ENCODE measurements at regions not wholly inside any gene's neighbourhood (a gene's known extent, or its start where the extent isn't known, plus 50 kb on each side); places are given as distances from the start of the nearest gene placed in this dataset.

DNA sequence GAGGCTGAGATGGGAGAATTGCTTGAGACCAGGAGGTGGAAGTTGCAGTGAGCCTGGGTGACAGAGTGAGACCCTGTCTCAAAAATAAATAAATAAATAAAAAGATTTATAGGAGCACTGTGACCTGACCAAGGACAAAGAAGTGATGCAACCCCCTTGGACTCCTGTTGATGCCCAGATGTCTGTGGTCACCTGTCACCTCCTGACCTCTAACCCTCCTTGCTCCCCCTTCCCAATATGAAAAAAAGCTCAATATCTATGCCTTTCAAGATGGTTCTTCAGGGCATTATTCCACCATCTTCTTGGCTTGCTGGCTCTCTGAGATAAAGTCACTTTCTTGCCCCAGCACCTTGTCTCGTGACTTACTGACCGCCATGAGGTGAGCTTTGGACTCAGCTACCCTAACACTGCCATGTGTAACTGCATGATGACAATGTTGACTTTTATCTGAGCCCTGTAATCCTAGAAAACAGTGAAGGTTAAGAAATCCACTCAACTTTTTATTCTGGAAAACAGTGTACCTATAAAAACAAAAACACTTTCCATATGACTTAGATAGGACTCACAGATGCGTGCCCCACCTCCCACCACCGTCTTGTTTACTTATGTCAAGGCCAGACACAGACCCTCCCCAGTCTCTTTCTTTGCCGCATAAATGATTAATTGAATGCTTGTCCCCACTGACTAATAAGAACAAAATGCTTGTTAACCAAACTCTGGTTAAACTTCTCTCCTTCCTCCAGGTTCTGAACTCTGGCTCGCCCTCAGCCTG is 360.5 kb downstream of the BUD13 start:
- 94% methylated on average over 5 of the region's 6 CpGs for WGBS (ENCODE audit: insufficient coverage)
- Histone ChIP-seq H3K4me3 (replicated peaks in 1 of 3; ENCODE audit: low read depth in 2 of 3, low read length in 3 of 3) (no peak overlapping the region), H3K27ac (ENCODE audit: low read depth in 1 of 2, low read length in 2 of 2) (no peak overlapping the region), H3K9me3 (replicated peaks in 1 of 2; ENCODE audit: control insufficient read depth in 1 of 2, insufficient read depth in 1 of 2, low read length in 2 of 2) (no peaks in the 10 kb centered on the region), H2AFZ (ENCODE audit: insufficient read depth, low read depth, low read length, poor library complexity, severe bottlenecking) (no peak overlapping the region), H4K20me1 (ENCODE audit: insufficient read depth, low read length) (no peaks in the 10 kb centered on the region), H3K27me3 (ENCODE audit: control insufficient read depth in 2 of 2, insufficient read depth in 2 of 2, low read length in 2 of 2) (peaks cover 0 to 3% of the 10 kb centered on the region in 2 donors), H3K79me2 (ENCODE audit: insufficient read depth, low read length) (no peaks in the 10 kb centered on the region), H3K4me2 (replicated peaks; ENCODE audit: extremely low read depth, low read length, poor library complexity, severe bottlenecking) (no peak overlapping the region), H3K4me1 (ENCODE audit: control insufficient read depth in 1 of 2, insufficient read depth in 2 of 2, low read length in 2 of 2) (no peaks in the 10 kb centered on the region), H3K9ac (ENCODE audit: insufficient read depth, low read length, poor library complexity, severe bottlenecking) (no peak overlapping the region), H3K36me3 (replicated peaks in 1 of 2; ENCODE audit: control insufficient read depth in 1 of 2, insufficient read depth in 2 of 2, low read length in 2 of 2) (no peaks in the 10 kb centered on the region)
- intact Hi-C loops (cut with micrococcal nuclease) = no loop called here
- H3K4me3 Mint-ChIP-seq = no peak overlapping the region
- no peak for DNase-seq
- no peaks in the 10 kb centered on the region for H3K36me3 Mint-ChIP-seq
- TF ChIP-seq, protein P1, sequence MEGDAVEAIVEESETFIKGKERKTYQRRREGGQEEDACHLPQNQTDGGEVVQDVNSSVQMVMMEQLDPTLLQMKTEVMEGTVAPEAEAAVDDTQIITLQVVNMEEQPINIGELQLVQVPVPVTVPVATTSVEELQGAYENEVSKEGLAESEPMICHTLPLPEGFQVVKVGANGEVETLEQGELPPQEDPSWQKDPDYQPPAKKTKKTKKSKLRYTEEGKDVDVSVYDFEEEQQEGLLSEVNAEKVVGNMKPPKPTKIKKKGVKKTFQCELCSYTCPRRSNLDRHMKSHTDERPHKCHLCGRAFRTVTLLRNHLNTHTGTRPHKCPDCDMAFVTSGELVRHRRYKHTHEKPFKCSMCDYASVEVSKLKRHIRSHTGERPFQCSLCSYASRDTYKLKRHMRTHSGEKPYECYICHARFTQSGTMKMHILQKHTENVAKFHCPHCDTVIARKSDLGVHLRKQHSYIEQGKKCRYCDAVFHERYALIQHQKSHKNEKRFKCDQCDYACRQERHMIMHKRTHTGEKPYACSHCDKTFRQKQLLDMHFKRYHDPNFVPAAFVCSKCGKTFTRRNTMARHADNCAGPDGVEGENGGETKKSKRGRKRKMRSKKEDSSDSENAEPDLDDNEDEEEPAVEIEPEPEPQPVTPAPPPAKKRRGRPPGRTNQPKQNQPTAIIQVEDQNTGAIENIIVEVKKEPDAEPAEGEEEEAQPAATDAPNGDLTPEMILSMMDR (IDR thresholded peaks at IDR 0.05) = no peak
- no peaks in the 10 kb centered on the region for H3K9me3 Mint-ChIP-seq
- peaks cover 3 to 12% (median 5%) of the 10 kb centered on the region in 3 donors for H3K27me3 Mint-ChIP-seq (ENCODE audit: low read depth in 3 of 3)
- H3K4me1 Mint-ChIP-seq = no peaks in the 10 kb centered on the region
- no peak overlapping the region for H3K27ac Mint-ChIP-seq

GRCh38 chr11:116409238-116409637 is 363.5 kb downstream of the BUD13 start:
- H3K79me2 ChIP-seq (ENCODE audit: insufficient read depth, low read length) = no peaks in the 10 kb centered on the region
- DNase-seq = no peak
- H3K27ac ChIP-seq (ENCODE audit: low read depth in 1 of 2, low read length in 2 of 2) = no peak overlapping the region
- no peak overlapping the region for H3K9ac ChIP-seq (ENCODE audit: insufficient read depth, low read length, poor library complexity, severe bottlenecking)
- no peaks in the 10 kb centered on the region for H3K4me1 Mint-ChIP-seq
- no peak overlapping the region for H3K27ac Mint-ChIP-seq
- no peaks in the 10 kb centered on the region for H3K36me3 ChIP-seq (replicated peaks in 1 of 2; ENCODE audit: control insufficient read depth in 1 of 2, insufficient read depth in 2 of 2, low read length in 2 of 2)
- no peak overlapping the region for H3K4me3 ChIP-seq (replicated peaks in 1 of 3; ENCODE audit: low read depth in 2 of 3, low read length in 3 of 3)
- no CpG with 5 or more reads among the region's 4 CpGs for WGBS (ENCODE audit: insufficient coverage)
- H3K4me1 ChIP-seq (ENCODE audit: control insufficient read depth in 1 of 2, insufficient read depth in 2 of 2, low read length in 2 of 2) = no peaks in the 10 kb centered on the region
- H2AFZ ChIP-seq (ENCODE audit: insufficient read depth, low read depth, low read length, poor library complexity, severe bottlenecking) = no peak overlapping the region
- no peaks in the 10 kb centered on the region for H3K36me3 Mint-ChIP-seq
- intact Hi-C loops (cut with micrococcal nuclease) = no loop called here
- H3K27me3 ChIP-seq (ENCODE audit: control insufficient read depth in 2 of 2, insufficient read depth in 2 of 2, low read length in 2 of 2) = peaks cover 0 to 3% of the 10 kb centered on the region in 2 donors
- H3K9me3 ChIP-seq (replicated peaks in 1 of 2; ENCODE audit: control insufficient read depth in 1 of 2, insufficient read depth in 1 of 2, low read length in 2 of 2) = no peaks in the 10 kb centered on the region
- TF ChIP-seq, protein P1 (IDR thresholded peaks at IDR 0.05) = no peak
- H4K20me1 ChIP-seq (ENCODE audit: insufficient read depth, low read length) = no peaks in the 10 kb centered on the region
- H3K4me3 Mint-ChIP-seq = no peak overlapping the region
- H3K27me3 Mint-ChIP-seq (ENCODE audit: low read depth in 3 of 3) = peaks cover 3 to 10% (median 4%) of the 10 kb centered on the region in 3 donors
- no peak overlapping the region for H3K4me2 ChIP-seq (replicated peaks; ENCODE audit: extremely low read depth, low read length, poor library complexity, severe bottlenecking)
- no peaks in the 10 kb centered on the region for H3K9me3 Mint-ChIP-seq

All from CD14-positive monocyte (primary cell).